ENCODE measurements at regions not wholly inside any gene's neighbourhood (a gene's known extent, or its start where the extent isn't known, plus 50 kb on each side); places are given as distances from the start of the nearest gene placed in this dataset.

DNA sequence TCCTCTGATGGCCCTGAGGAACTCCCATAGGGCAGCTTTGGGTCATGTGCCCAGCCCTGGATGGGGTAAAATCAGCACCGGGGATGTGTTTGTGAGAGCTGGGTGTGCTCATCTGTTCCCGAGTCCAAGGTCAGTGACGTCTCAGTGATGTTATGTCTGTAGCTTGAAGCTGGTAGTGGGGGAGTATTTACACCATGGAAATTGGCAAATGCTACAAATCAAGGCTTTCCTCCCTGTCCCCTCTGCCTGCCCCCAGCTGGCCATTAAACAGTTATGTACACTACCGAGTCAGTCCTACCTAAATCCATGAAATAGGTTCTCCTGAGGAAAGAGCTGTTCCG lies 117.8 kb upstream of the SLC25A33 start:
- TF ChIP-seq CTCF (IDR thresholded peaks at IDR 0.05): no peak
- TF ChIP-seq EZH2 (IDR thresholded peaks at IDR 0.05; ENCODE audit: borderline replicate concordance, insufficient read depth, low read depth, low read length, poor library complexity, severe bottlenecking): no peak
